Smooth muscle cell (in vitro differentiated cells): ENCODE measurements at regions not wholly inside any gene's neighbourhood (a gene's known extent, or its start where the extent isn't known, plus 50 kb on each side); places are given as distances from the start of the nearest gene placed in this dataset.

Experiments
- DNase-seq: peaks from one replicate; lab custom pipeline; 2025; ENCODE audit not compliant: unreplicated experiment; lab: John Stamatoyannopoulos, UW
- H2AFZ ChIP-seq: fragments of 200-600 bp; sonication (generic); 2 replicates; pipeline ENCODE4 v1.6.0; 2016; ENCODE audit warnings: antibody characterized with exemption, low read depth, mild to moderate bottlenecking
- H3F3A ChIP-seq: fragments of 200-600 bp; sonication (generic); 2 replicates; pipeline ENCODE4 v1.6.0; 2017; ENCODE audit warnings: antibody characterized with exemption, low read depth
- H3K27ac ChIP-seq: fragments of 200-600 bp; sonication (generic); 2 replicates; pipeline ENCODE4 v1.5.1; 2016; ENCODE audit warnings: low read depth, mild to moderate bottlenecking
- H3K27me3 ChIP-seq: fragments of 200-600 bp; sonication (generic); 2 replicates; pipeline ENCODE4 v1.6.1; 2016; ENCODE audit warnings: low read depth, mild to moderate bottlenecking
- H3K36me3 ChIP-seq: fragments of 200-600 bp; sonication (generic); 2 replicates; pipeline ENCODE4 v1.5.1; 2016; ENCODE audit warnings: low read depth
- H3K4me1 ChIP-seq: fragments of 200-600 bp; sonication (generic); 2 replicates; pipeline ENCODE4 v1.5.1; 2016; ENCODE audit warnings: low read depth
- H3K4me2 ChIP-seq: fragments of 200-600 bp; sonication (generic); 2 replicates; pipeline ENCODE4 v1.6.0; 2016; ENCODE audit warnings: mild to moderate bottlenecking
- H3K4me3 ChIP-seq: fragments of 200-600 bp; sonication (generic); 2 replicates; pipeline ENCODE4 v1.5.1; 2016; ENCODE audit warnings: mild to moderate bottlenecking
- H3K79me2 ChIP-seq: fragments of 200-600 bp; sonication (generic); 2 replicates; pipeline ENCODE4 v1.6.0; 2016; ENCODE audit warnings: low read depth, mild to moderate bottlenecking
- H3K9ac ChIP-seq: fragments of 200-600 bp; sonication (generic); 2 replicates; pipeline ENCODE4 v1.6.0; 2016; ENCODE audit warnings: low read depth
- H3K9me3 ChIP-seq: fragments of 200-600 bp; sonication (generic); replicated peaks from 2 replicates; pipeline ENCODE4 v1.5.1; 2016; ENCODE audit warnings: low read depth
- H4K20me1 ChIP-seq: fragments of 200-600 bp; sonication (generic); 2 replicates; pipeline ENCODE4 v1.6.0; 2016; ENCODE audit warnings: low read depth
- WGBS: methylation state at CpG from one replicate; pipeline ENCODE4 v1.1.7; 2016; ENCODE audit warnings: low lambda C conversion rate; 5-methylcytosine and 5-hydroxymethylcytosine counted together
- TF ChIP-seq, protein P1 (sequence below): fragments of 200-600 bp; sonication (generic); IDR thresholded peaks from 2 replicates; pipeline ENCODE4 v1.5.1; 2017; ENCODE audit warnings: borderline replicate concordance, mild to moderate bottlenecking, antibody characterized with exemption; ENCODE audit not compliant: insufficient read depth, poor library complexity, severe bottlenecking

DNA sequence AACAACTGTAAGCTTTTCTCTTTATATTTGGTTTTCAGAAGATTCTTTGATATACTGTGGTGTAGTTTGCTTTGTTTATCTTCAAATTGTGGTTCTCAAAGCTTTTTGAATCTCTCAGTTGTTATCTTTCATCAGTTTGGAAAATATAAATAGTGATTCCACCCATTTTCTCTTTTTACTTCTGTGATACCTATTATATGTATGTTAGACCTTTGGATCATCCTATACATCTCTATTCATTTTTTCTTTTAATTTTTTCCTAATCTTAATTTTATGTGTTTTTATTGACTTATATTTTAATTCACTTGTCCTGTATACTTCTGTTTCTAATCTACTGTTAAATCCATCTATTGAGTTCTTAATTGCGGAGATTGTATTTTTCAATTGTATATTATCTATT, 160.7 kb upstream of the COL8A1 start:
- no peaks in the 10 kb centered on the region for H3K4me1 ChIP-seq
- H3K27ac ChIP-seq: no peak overlapping the region
- no peak overlapping the region for H2AFZ ChIP-seq
- no peak overlapping the region for H3K9ac ChIP-seq
- H3K4me2 ChIP-seq: no peak overlapping the region
- H3K27me3 ChIP-seq: no peaks in the 10 kb centered on the region
- H4K20me1 ChIP-seq: no peaks in the 10 kb centered on the region
- WGBS: 88% methylated on average over 1 of the region's 1 CpG
- H3K4me3 ChIP-seq: no peak overlapping the region
- no peaks in the 10 kb centered on the region for H3F3A ChIP-seq
- H3K79me2 ChIP-seq: no peaks in the 10 kb centered on the region
- peaks cover 9% of the 10 kb centered on the region for H3K9me3 ChIP-seq
- DNase-seq: no peak
- H3K36me3 ChIP-seq: no peaks in the 10 kb centered on the region
- TF ChIP-seq, protein P1, sequence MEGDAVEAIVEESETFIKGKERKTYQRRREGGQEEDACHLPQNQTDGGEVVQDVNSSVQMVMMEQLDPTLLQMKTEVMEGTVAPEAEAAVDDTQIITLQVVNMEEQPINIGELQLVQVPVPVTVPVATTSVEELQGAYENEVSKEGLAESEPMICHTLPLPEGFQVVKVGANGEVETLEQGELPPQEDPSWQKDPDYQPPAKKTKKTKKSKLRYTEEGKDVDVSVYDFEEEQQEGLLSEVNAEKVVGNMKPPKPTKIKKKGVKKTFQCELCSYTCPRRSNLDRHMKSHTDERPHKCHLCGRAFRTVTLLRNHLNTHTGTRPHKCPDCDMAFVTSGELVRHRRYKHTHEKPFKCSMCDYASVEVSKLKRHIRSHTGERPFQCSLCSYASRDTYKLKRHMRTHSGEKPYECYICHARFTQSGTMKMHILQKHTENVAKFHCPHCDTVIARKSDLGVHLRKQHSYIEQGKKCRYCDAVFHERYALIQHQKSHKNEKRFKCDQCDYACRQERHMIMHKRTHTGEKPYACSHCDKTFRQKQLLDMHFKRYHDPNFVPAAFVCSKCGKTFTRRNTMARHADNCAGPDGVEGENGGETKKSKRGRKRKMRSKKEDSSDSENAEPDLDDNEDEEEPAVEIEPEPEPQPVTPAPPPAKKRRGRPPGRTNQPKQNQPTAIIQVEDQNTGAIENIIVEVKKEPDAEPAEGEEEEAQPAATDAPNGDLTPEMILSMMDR: no peak

GRCh38 chr3:99475229-99475628, 163.2 kb upstream of the COL8A1 start:
- no peaks in the 10 kb centered on the region for H3K36me3 ChIP-seq
- no peaks in the 10 kb centered on the region for H4K20me1 ChIP-seq
- TF ChIP-seq, protein P1: no peak
- H3F3A ChIP-seq: no peaks in the 10 kb centered on the region
- no peak overlapping the region for H2AFZ ChIP-seq
- H3K9me3 ChIP-seq: peaks cover 9% of the 10 kb centered on the region
- no peak overlapping the region for H3K27ac ChIP-seq
- no peak overlapping the region for H3K4me3 ChIP-seq
- DNase-seq: no peak
- no peak overlapping the region for H3K9ac ChIP-seq
- H3K4me1 ChIP-seq: no peaks in the 10 kb centered on the region
- 78% methylated on average over 2 of the region's 2 CpGs for WGBS
- no peaks in the 10 kb centered on the region for H3K27me3 ChIP-seq
- H3K4me2 ChIP-seq: no peak overlapping the region
- no peaks in the 10 kb centered on the region for H3K79me2 ChIP-seq

- Histone ChIP-seq H3K4me3 (no peak overlapping the region), H4K20me1 (no peaks in the 10 kb centered on the region), H3K9ac (no peak overlapping the region), H3K4me1 (no peaks in the 10 kb centered on the region), H3K4me2 (no peak overlapping the region), H3K9me3 (peaks cover 9% of the 10 kb centered on the region), H3K27me3 (no peaks in the 10 kb centered on the region), H3F3A (no peaks in the 10 kb centered on the region), H3K27ac (no peak overlapping the region), H3K79me2 (no peaks in the 10 kb centered on the region), H3K36me3 (no peaks in the 10 kb centered on the region), H2AFZ (no peak overlapping the region)
- no peak for DNase-seq
- TF ChIP-seq, protein P1: no peak
Observed at GRCh38 chr3:99474776-99475175, 163.6 kb upstream of the COL8A1 start.

DNA sequence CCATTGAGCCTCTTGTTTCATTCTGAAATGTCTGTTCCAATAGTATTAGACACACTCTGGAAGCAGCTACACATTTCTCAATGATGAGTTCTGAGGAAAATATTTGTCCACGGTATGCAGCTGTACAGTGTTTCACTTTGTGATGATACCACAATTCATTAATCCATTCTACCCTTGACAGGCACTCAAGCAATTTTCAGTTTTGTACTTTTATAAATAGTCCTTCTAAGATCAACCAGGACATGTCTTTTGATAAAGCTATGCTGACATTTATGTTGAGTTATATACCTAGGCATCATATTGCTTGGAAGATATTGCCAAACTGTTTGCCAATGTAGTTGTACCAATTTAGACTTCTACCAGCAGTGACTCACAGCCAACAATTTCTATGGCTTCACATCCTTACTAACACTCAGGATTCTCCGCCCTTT, 165.1 kb upstream of the COL8A1 start:
- Histone ChIP-seq H3K36me3 (no peaks in the 10 kb centered on the region), H3K27me3 (no peaks in the 10 kb centered on the region), H2AFZ (no peak overlapping the region), H3K4me2 (no peak overlapping the region), H3K79me2 (no peaks in the 10 kb centered on the region), H3F3A (no peaks in the 10 kb centered on the region), H3K9ac (no peak overlapping the region), H3K4me3 (no peak overlapping the region), H4K20me1 (no peaks in the 10 kb centered on the region), H3K4me1 (no peaks in the 10 kb centered on the region), H3K9me3 (peaks cover 9% of the 10 kb centered on the region), H3K27ac (no peak overlapping the region)
- DNase-seq: no peak
- 80% methylated on average over 2 of the region's 2 CpGs for WGBS
- TF ChIP-seq, protein P1: no peak
